Spleen (tissue), 7 donors: ENCODE measurements at regions not wholly inside any gene's neighbourhood (a gene's known extent, or its start where the extent isn't known, plus 50 kb on each side); places are given as distances from the start of the nearest gene placed in this dataset.

Experiments
- CTCF ChIP-seq, 11 experiments: fragments of 200-600 bp in 7 of 11; fragments of 450-650 bp in 4 of 11; sonication (generic) in 4 of 11; IDR thresholded peaks in 8 of 11; conservative IDR thresholded peaks in 3 of 11; 1 replicate in 7 of 11; 2 replicates in 4 of 11; pipeline versions ENCODE4 v1.4.0 to v1.8.0; 2016 to 2021; ENCODE audit warnings: antibody characterized with exemption in 11 of 11, inconsistent platforms in 4 of 11, mild to moderate bottlenecking in 1 of 11
- POLR2A ChIP-seq, 3 donors: fragments of 450-650 bp; IDR thresholded peaks; one replicate each; pipeline ENCODE4 v1.5.1; 2017; ENCODE audit warnings: antibody characterized with exemption in 3 of 3, mild to moderate bottlenecking in 1 of 3
- POLR2AphosphoS5 ChIP-seq, 3 donors: sonication (generic); formaldehyde crosslinking; IDR thresholded peaks; one replicate each; pipeline ENCODE4 v1.5.1; 2017; ENCODE audit warnings: antibody characterized with exemption in 3 of 3
- donor health status: DM: no; HTN: no; CAD: no; lungs with moderate emphysema.
- donor health status: DM: no; HTN: no; CAD: no.
- donor health status: DM: no; HTN: no; CAD: no.

- TF ChIP-seq CTCF (IDR thresholded peaks at IDR 0.05 in 8 of 11, conservative IDR thresholded peaks at IDR 0.05 in 3 of 11) (no peak), POLR2A (IDR thresholded peaks at IDR 0.05) (no peak), POLR2AphosphoS5 (IDR thresholded peaks at IDR 0.05) (no peak)
Observed at GRCh38 chr9:7354704-7355103, 444.9 kb downstream of the DMAC1 start.
